PC-9 (cell line): ENCODE measurements at regions not wholly inside any gene's neighbourhood (a gene's known extent, or its start where the extent isn't known, plus 50 kb on each side); places are given as distances from the start of the nearest gene placed in this dataset.
"Not testable (repeated sequence)": the region's sequence is repeated elsewhere in the genome, so short reads cannot be mapped to it uniquely, and the experiment has no call there.

ENCODE experiments used
- BruUV-seq: library from RNA; stranded (reverse); fragments of 400-500 nt; replicated peaks from 2 replicates; lab custom pipeline; 2021; lab: Mats Ljungman, UMichigan
- CTCF ChIA-PET: fragments of 300-600 bp; sonication (Branson Sonifier 250); formaldehyde crosslinking; loops from one replicate; lab custom pipeline; 2022; ENCODE audit warnings: antibody characterized with exemption; lab: Charles Lee
- POLR2A ChIA-PET: fragments of 300-600 bp; sonication (Branson Sonifier 250); formaldehyde crosslinking; loops from one replicate; lab custom pipeline; 2022; ENCODE audit warnings: antibody characterized with exemption; ENCODE audit not compliant: unreplicated experiment; lab: Charles Lee
- DNase-seq, 2 experiments: peaks; one replicate each; pipeline versions ENCODE4 v3.0.0 to v3.0.0-alpha.2; 2015 to 2022; ENCODE audit warnings: mixed read lengths in 1 of 2
- H2AFZ ChIP-seq: fragments of 200-600 bp; sonication (generic); 2 replicates; pipeline ENCODE4 v1.8.1; 2017; ENCODE audit warnings: antibody characterized with exemption
- H3F3A ChIP-seq: fragments of 200-600 bp; sonication (generic); 2 replicates; pipeline ENCODE4 v1.8.1; 2017; ENCODE audit warnings: antibody characterized with exemption, mild to moderate bottlenecking, low read depth; ENCODE audit not compliant: insufficient read depth
- H3K27ac ChIP-seq: fragments of 200-600 bp; sonication (generic); 2 replicates; pipeline ENCODE4 v1.6.1; 2016; ENCODE audit warnings: mixed run types
- H3K27me3 ChIP-seq: fragments of 200-600 bp; sonication (generic); 2 replicates; pipeline ENCODE4 v1.6.1; 2016; ENCODE audit warnings: low read depth, mixed run types; ENCODE audit not compliant: insufficient read depth
- H3K36me3 ChIP-seq: fragments of 200-600 bp; sonication (generic); 2 replicates; pipeline ENCODE4 v1.6.1; 2016; ENCODE audit warnings: low read depth, mixed run types
- H3K4me1 ChIP-seq: fragments of 200-600 bp; sonication (generic); replicated peaks from 2 replicates; pipeline ENCODE4 v1.6.1; 2016; ENCODE audit warnings: mixed run types; ENCODE audit not compliant: insufficient read depth
- H3K4me2 ChIP-seq: fragments of 200-600 bp; sonication (generic); 2 replicates; pipeline ENCODE4 v1.6.1; 2017; ENCODE audit warnings: mixed run types
- H3K4me3 ChIP-seq: fragments of 200-600 bp; sonication (generic); 2 replicates; pipeline ENCODE4 v1.6.1; 2016; ENCODE audit warnings: mixed run types
- H3K79me2 ChIP-seq: fragments of 200-600 bp; sonication (generic); 2 replicates; pipeline ENCODE4 v1.6.1; 2017; ENCODE audit warnings: low read depth, mixed run types
- H3K9me2 ChIP-seq: fragments of 200-600 bp; sonication (generic); 2 replicates; pipeline ENCODE4 v1.8.1; 2017; ENCODE audit warnings: mild to moderate bottlenecking; ENCODE audit not compliant: insufficient read depth
- H3K9me3 ChIP-seq: fragments of 200-600 bp; sonication (generic); 2 replicates; pipeline ENCODE4 v1.8.1; 2016; ENCODE audit warnings: low read depth; ENCODE audit not compliant: insufficient read depth
- H4K20me1 ChIP-seq: fragments of 200-600 bp; sonication (generic); 2 replicates; pipeline ENCODE4 v1.8.1; 2017; ENCODE audit not compliant: insufficient read depth
- EZH2 ChIP-seq: fragments of 200-600 bp; sonication (generic); IDR thresholded peaks from 2 replicates; pipeline ENCODE4 v1.8.0; 2017; ENCODE audit warnings: antibody characterized with exemption, low read depth
- intact Hi-C: fragments of 100-400 bp; cut with micrococcal nuclease; formaldehyde crosslinking; loops from one replicate; pipeline ENCODE4 v1.10.0; 2022; ENCODE audit not compliant: unreplicated experiment
- TF ChIP-seq, protein P1 (sequence below): fragments of 200-600 bp; sonication (generic); conservative IDR thresholded peaks from 2 replicates; pipeline ENCODE4 v1.6.1; 2017; ENCODE audit warnings: mixed run types, antibody characterized with exemption, mild to moderate bottlenecking, moderate library complexity

GRCh38 chr5:5854087-5854486 lies 431.6 kb downstream of the ICE1 start:
- Histone ChIP-seq H3K4me1 (no peaks in the 10 kb centered on the region), H3K4me3 (no peak overlapping the region), H3F3A (no peaks in the 10 kb centered on the region), H4K20me1 (no peaks in the 10 kb centered on the region), H2AFZ (no peak overlapping the region), H3K79me2 (no peaks in the 10 kb centered on the region), H3K4me2 (no peak overlapping the region), H3K27ac (no peak overlapping the region), H3K27me3 (peaks cover 32% of the 10 kb centered on the region; the same call in 1 of the 2 replicates), H3K9me2 (no peaks in the 10 kb centered on the region), H3K36me3 (no peaks in the 10 kb centered on the region), H3K9me3 (no peaks in the 10 kb centered on the region; the same call in 1 of the 2 replicates)
- DNase-seq = no peak
- no TSS peak for BruUV-seq
- ChIA-PET CTCF (no interaction called here), POLR2A (no interaction called here)
- intact Hi-C loops = no loop called here
- no peak for TF ChIP-seq EZH2
- TF ChIP-seq, protein P1, sequence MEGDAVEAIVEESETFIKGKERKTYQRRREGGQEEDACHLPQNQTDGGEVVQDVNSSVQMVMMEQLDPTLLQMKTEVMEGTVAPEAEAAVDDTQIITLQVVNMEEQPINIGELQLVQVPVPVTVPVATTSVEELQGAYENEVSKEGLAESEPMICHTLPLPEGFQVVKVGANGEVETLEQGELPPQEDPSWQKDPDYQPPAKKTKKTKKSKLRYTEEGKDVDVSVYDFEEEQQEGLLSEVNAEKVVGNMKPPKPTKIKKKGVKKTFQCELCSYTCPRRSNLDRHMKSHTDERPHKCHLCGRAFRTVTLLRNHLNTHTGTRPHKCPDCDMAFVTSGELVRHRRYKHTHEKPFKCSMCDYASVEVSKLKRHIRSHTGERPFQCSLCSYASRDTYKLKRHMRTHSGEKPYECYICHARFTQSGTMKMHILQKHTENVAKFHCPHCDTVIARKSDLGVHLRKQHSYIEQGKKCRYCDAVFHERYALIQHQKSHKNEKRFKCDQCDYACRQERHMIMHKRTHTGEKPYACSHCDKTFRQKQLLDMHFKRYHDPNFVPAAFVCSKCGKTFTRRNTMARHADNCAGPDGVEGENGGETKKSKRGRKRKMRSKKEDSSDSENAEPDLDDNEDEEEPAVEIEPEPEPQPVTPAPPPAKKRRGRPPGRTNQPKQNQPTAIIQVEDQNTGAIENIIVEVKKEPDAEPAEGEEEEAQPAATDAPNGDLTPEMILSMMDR = no peak

DNA sequence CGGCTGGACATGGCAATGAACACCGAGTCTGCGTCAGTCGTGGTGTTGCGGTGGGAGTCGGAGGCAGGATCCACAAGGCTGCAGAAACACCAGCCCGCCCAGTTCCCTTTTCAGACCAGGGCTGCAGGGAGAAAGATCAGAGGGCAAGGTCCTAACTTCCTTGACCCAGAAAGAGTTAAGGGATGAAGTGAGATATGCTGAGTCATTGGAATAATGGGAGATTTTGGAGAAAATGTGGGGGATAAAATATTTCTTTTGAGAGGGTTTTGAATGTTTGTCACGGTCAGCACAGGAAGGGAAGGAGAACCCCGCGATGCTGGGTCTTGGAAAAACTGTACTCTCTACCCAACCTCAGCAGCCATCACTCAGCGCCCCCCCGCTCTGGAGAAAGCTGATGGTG lies 416.0 kb downstream of the ICE1 start:
- 0 out of 2 replicates have a peak, but pooled peaks cover 4% of the 10 kb centered on the region for H3K27me3 ChIP-seq
- TF ChIP-seq, protein P1 = no peak
- TF ChIP-seq EZH2 = no peak
- intact Hi-C loops = no loop called here
- no peaks in the 10 kb centered on the region for H3K4me1 ChIP-seq
- no peaks in the 10 kb centered on the region for H3K79me2 ChIP-seq
- no peak overlapping the region for H3K4me3 ChIP-seq
- no peak overlapping the region for H2AFZ ChIP-seq
- H3K4me2 ChIP-seq = peak overlapping the region; percentile 10; the same call in 1 of the 2 replicates
- H3K9me3 ChIP-seq = no peaks in the 10 kb centered on the region
- H3F3A ChIP-seq = no peaks in the 10 kb centered on the region
- POLR2A ChIA-PET = no interaction called here
- CTCF ChIA-PET = no interaction called here
- H4K20me1 ChIP-seq = no peaks in the 10 kb centered on the region
- no peak overlapping the region for H3K27ac ChIP-seq
- H3K9me2 ChIP-seq = no peaks in the 10 kb centered on the region
- H3K36me3 ChIP-seq = no peaks in the 10 kb centered on the region
- no peak for DNase-seq
- no TSS peak for BruUV-seq

- BruUV-seq, H2AFZ ChIP-seq, H3K79me2 ChIP-seq, H3K27ac ChIP-seq, DNase-seq, H3K4me3 ChIP-seq, H3K9me2 ChIP-seq, POLR2A ChIA-PET, intact Hi-C loops, H3K27me3 ChIP-seq, H3K4me1 ChIP-seq, H3K4me2 ChIP-seq, CTCF ChIA-PET, H4K20me1 ChIP-seq, H3F3A ChIP-seq, H3K9me3 ChIP-seq, H3K36me3 ChIP-seq: not testable (repeated sequence)
These were observed 409.1 kb downstream of the ICE1 start for GRCh38 chr5:5831622-5832021.

DNA sequence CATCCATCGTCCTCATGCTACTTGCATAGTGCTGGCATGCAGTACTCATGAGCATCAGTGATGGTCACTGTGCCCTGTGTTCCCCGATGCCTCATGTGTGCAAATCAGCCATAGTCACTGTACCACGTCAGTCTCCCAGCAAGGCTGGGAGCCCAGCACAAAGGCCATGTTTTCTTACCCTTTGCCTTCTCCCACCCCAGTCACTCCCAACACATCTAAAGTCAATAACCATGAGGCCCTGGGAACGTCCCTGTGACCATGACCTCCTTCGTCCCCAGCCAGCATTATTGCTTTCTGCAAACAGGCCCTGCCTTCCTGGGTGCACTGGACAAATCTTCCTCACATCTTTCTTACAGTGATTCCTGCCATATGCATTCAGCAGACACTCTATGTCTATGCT lies 406.1 kb downstream of the ICE1 start:
- no peak overlapping the region for H3K27ac ChIP-seq
- H3K4me1 ChIP-seq = peaks cover 15% of the 10 kb centered on the region
- ChIA-PET CTCF (no interaction called here), POLR2A (interaction anchor here (0.7 kb wide), 1 partner anchor 213 kb away, joined by 3 read pairs; no protein-coding TSS in a partner anchor)
- no peaks in the 10 kb centered on the region for H3F3A ChIP-seq
- TF ChIP-seq EZH2 = no peak
- TF ChIP-seq, protein P1 = no peak
- no peak overlapping the region for H3K4me3 ChIP-seq
- no peaks in the 10 kb centered on the region for H3K79me2 ChIP-seq
- no peaks in the 10 kb centered on the region for H3K27me3 ChIP-seq
- no peak overlapping the region for H3K4me2 ChIP-seq
- no peaks in the 10 kb centered on the region for H3K9me2 ChIP-seq
- no peak for DNase-seq
- no peak overlapping the region for H2AFZ ChIP-seq
- no peaks in the 10 kb centered on the region for H4K20me1 ChIP-seq
- intact Hi-C loops = no loop called here
- H3K9me3 ChIP-seq = no peaks in the 10 kb centered on the region
- no peaks in the 10 kb centered on the region for H3K36me3 ChIP-seq
- BruUV-seq = no TSS peak
